GM18870 (cell line): ENCODE measurements at regions not wholly inside any gene's neighbourhood (a gene's known extent, or its start where the extent isn't known, plus 50 kb on each side); places are given as distances from the start of the nearest gene placed in this dataset.
"Not testable (repeated sequence)": the region's sequence is repeated elsewhere in the genome, so short reads cannot be mapped to it uniquely, and the experiment has no call there.

Experiments used
- ATAC-seq: cut with Tn5 transposase; IDR thresholded peaks from one replicate; pipeline ENCODE4 v1.9.1; 2021; ENCODE audit warnings: moderate library complexity; ENCODE audit not compliant: unreplicated experiment

DNA sequence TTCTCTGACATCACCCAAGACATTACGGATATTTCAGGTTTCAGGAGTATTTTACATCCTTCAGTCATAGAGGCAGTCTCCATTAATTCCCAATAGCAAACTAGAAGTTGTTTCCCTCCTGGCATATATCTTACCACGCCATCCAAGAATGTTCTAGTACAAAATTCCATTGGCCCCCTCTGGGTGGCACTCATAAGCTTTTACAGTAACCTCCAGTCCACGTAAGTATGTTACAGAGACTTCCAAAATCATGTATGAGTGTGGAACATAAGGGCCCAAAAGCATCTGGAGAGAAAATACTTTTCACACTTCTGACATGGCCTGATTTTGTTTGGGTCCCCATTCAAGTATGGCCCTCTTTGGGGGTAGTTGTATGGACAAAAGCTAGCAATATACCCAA, 58.1 kb upstream of the DHRS4 start:
- no peak for ATAC-seq

DNA sequence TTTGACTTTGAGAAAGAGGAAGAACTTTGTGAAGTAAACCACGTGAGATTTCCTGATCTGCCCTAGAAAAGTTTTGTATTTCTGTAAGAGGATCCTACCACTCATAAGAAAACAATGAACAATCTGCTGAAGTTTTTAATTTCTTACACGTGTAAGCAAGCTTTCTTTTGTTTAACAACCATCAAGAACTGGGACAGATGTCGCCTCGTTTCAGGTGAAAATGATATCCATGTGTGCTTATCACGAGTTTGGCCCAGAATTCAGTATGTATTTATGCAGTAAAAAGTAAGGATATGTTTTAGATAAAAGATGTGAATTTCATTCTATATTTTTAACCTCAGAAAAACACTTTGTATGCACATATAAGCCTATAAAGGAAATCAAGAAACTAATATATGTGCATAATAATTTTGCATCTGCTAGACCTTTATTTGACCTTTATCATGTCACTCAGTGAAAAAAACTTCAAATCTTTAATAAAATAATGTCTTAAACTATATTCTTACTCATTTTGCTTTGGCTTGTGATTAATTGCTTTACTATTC, 56.9 kb upstream of the DHRS4 start:
- no peak for ATAC-seq

DNA sequence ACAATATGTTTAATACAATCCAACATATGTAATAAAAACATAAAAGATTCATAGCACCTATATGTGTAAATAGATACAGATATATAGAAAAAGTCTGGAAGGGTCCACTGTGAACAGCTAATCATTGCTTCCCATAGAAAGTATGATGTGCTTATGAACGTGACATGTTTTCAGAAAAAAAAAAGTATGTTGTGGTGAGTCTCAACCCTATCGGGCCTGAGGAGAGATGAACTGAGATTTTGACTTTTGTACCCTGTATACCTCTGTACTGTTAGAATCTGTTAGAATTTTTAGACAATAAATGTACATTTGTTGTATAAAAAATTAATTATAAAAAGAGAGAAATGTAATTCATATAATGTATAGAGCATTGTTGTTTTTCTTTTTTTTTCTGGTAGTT, 56.3 kb upstream of the DHRS4 start:
- not testable (repeated sequence) for ATAC-seq

GRCh38 chr14:23898359-23898758, 55.2 kb upstream of the DHRS4 start:
- ATAC-seq: not testable (repeated sequence)

GRCh38 chr14:23899788-23900187, 53.8 kb upstream of the DHRS4 start:
- ATAC-seq: no peak

DNA sequence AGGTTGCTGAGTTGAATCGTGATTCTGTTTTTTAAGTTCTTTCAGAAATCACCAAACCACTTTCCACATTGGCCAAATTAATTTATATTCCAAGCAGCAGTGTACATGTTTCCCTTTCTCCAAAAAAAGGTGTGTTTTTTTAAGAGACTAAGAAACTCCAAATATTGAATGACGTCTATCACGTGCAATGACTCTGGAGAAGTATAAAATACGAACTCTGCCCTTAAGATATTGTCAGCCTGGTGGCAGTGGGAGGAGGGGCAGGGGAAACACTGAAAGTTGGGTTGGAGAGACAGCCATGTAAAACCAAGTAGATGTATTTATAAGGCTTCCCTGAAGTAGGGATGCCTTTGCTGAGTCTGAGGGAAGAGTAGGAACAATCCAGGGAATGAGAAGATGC, 50.1 kb upstream of the DHRS4 start:
- no peak for ATAC-seq
